B cell (primary cell): ENCODE measurements at regions not wholly inside any gene's neighbourhood (a gene's known extent, or its start where the extent isn't known, plus 50 kb on each side); places are given as distances from the start of the nearest gene placed in this dataset.

Experiments
- ATAC-seq: fragments of 200-7000 bp; cut with Tn5 transposase; one replicate; pipeline ENCODE4 v1.10.0; 2021; ENCODE audit warnings: low read depth, mild to moderate bottlenecking, moderate number of reproducible peaks, moderate library complexity
- CTCF ChIA-PET: fragments of 350-600 bp; sonication (Branson Sonifier 250); formaldehyde crosslinking; loops from one replicate; lab custom pipeline; 2021; ENCODE audit warnings: antibody characterized with exemption, inconsistent platforms; lab: Charles Lee
- POLR2A ChIA-PET: fragments of 350-600 bp; sonication (Branson Sonifier 250); formaldehyde crosslinking; loops from one replicate; lab custom pipeline; 2021; ENCODE audit warnings: antibody characterized with exemption; lab: Charles Lee
- DNase-seq: peaks from one replicate; pipeline ENCODE4 v3.0.0; 2013
- H2AFZ ChIP-seq: 2 replicates; pipeline ENCODE4 v1.6.1; 2012; ENCODE audit warnings: mild to moderate bottlenecking, low read depth, low read length; ENCODE audit not compliant: insufficient read depth, poor library complexity, severe bottlenecking
- H3K27ac ChIP-seq, 2 donors: 1 replicate in 1 of 2; 2 replicates in 1 of 2; pipeline ENCODE4 v1.5.1; 2012 to 2013; ENCODE audit warnings: low read length in 2 of 2, mild to moderate bottlenecking in 2 of 2, moderate library complexity in 1 of 2
- H3K27me3 ChIP-seq, 4 experiments: fragments of 200-600 bp in 1 of 4; sonication (generic) in 1 of 4; replicated peaks in 1 of 4; 1 replicate in 2 of 4; 2 replicates in 2 of 4; pipeline versions ENCODE4 v1.6.1 to v1.7.0; 2013 to 2016; ENCODE audit warnings: low read length in 3 of 4, mild to moderate bottlenecking in 2 of 4, mixed read lengths in 1 of 4, moderate library complexity in 1 of 4; ENCODE audit not compliant: insufficient read depth in 4 of 4, control insufficient read depth in 3 of 4; ENCODE audit errors: control extremely low read depth in 1 of 4
- H3K36me3 ChIP-seq, 2 experiments: replicated peaks in 1 of 2; 1 replicate in 1 of 2; 2 replicates in 1 of 2; pipeline versions ENCODE4 v1.6.1 to v1.7.1; 2013; ENCODE audit warnings: low read length in 1 of 2; ENCODE audit not compliant: insufficient read depth in 2 of 2, control insufficient read depth in 1 of 2; ENCODE audit errors: control extremely low read depth in 1 of 2, extremely low read depth in 1 of 2
- H3K4me1 ChIP-seq, 2 donors: fragments of 200-600 bp in 1 of 2; sonication (generic) in 1 of 2; 1 replicate in 1 of 2; 2 replicates in 1 of 2; pipeline versions ENCODE4 v1.5.1 to v1.6.1; 2013 to 2017; ENCODE audit warnings: low read length in 2 of 2; ENCODE audit not compliant: control insufficient read depth in 2 of 2, insufficient read depth in 2 of 2
- H3K4me2 ChIP-seq: replicated peaks from 2 replicates; pipeline ENCODE3; 2012; ENCODE audit warnings: mild to moderate bottlenecking, low read depth, low read length; ENCODE audit not compliant: poor library complexity, severe bottlenecking
- H3K4me3 ChIP-seq, 5 experiments: fragments of 200-600 bp in 1 of 5; sonication (generic) in 1 of 5; 1 replicate in 3 of 5; 2 replicates in 2 of 5; pipeline versions ENCODE4 v1.5.1 to v1.7.0; 2011 to 2016; ENCODE audit warnings: low read length in 4 of 5, mild to moderate bottlenecking in 4 of 5, low read depth in 2 of 5, control low read depth in 1 of 5, moderate library complexity in 1 of 5; ENCODE audit not compliant: insufficient read depth in 1 of 5; ENCODE audit errors: control extremely low read depth in 1 of 5, extremely low read depth in 1 of 5
- H3K79me2 ChIP-seq: fragments of 200-600 bp; sonication (generic); one replicate; pipeline ENCODE4 v1.6.0; 2016; ENCODE audit warnings: low read length; ENCODE audit not compliant: control insufficient read depth, insufficient read depth
- H3K9ac ChIP-seq: fragments of 200-600 bp; sonication (generic); 2 replicates; pipeline ENCODE4 v1.6.1; 2017; ENCODE audit warnings: mild to moderate bottlenecking, low read length, moderate library complexity
- H3K9me3 ChIP-seq, 3 donors: one replicate each; pipeline versions ENCODE4 v1.6.1 to v1.7.1; 2013; ENCODE audit warnings: low read length in 2 of 3; ENCODE audit not compliant: control insufficient read depth in 2 of 3, insufficient read depth in 1 of 3; ENCODE audit errors: control extremely low read depth in 1 of 3
- H4K20me1 ChIP-seq: 2 replicates; pipeline ENCODE4 v1.6.0; 2012; ENCODE audit warnings: mild to moderate bottlenecking, low read length; ENCODE audit not compliant: insufficient read depth, control insufficient read depth, poor library complexity, severe bottlenecking
- H3K27ac Mint-ChIP-seq: one replicate; pipeline ENCODE4 v1.8.0; 2021; ENCODE audit warnings: mixed read lengths
- H3K27me3 Mint-ChIP-seq: one replicate; pipeline ENCODE4 v1.8.0; 2021; ENCODE audit warnings: mixed read lengths
- H3K4me1 Mint-ChIP-seq: one replicate; pipeline ENCODE4 v1.8.0; 2021; ENCODE audit warnings: mixed read lengths
- H3K4me3 Mint-ChIP-seq: one replicate; pipeline ENCODE4 v1.8.0; 2021; ENCODE audit warnings: mixed read lengths
- H3K9me3 Mint-ChIP-seq: one replicate; pipeline ENCODE4 v1.8.0; 2022; ENCODE audit warnings: mixed read lengths; ENCODE audit not compliant: insufficient read depth
- EZH2 ChIP-seq: IDR thresholded peaks from 2 replicates; pipeline ENCODE4 v1.6.1; 2012; ENCODE audit warnings: borderline replicate concordance, low read depth, mild to moderate bottlenecking, moderate library complexity, low read length; ENCODE audit not compliant: insufficient read depth, poor library complexity, severe bottlenecking
- WGBS: methylation state at CpG from one replicate; pipeline ENCODE4 v1.1.5; 2013; ENCODE audit warnings: missing lambda C conversion rate; ENCODE audit not compliant: insufficient coverage; 5-methylcytosine and 5-hydroxymethylcytosine counted together
- intact Hi-C: fragments of 100-400 bp; cut with micrococcal nuclease; formaldehyde crosslinking; loops from one replicate; pipeline ENCODE4 v1.10.0; 2022
- TF ChIP-seq, protein P1 (sequence below): fragments of 200-600 bp; IDR thresholded peaks from one replicate; pipeline ENCODE4 v1.8.0; 2022; ENCODE audit warnings: antibody characterized with exemption, mild to moderate bottlenecking

DNA sequence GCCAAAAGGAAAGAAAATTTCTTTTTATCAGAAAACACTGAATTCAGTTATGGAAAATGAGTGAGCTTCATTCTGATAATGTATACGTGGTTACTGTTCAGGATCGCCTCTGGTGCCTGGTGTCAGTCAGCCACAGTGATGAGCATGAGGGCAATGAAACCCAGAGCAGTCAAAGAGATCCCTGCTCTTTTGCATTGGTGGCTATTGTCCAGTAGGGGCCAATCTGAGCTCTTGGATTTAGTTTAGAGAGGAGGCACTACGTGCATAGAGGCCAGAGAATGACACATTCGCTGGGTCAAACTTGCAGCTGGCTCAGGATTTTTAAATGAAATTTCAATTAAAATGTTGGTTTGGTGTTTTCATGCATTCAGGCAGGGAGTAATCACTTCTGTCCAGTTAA lies 522.9 kb downstream of the TMEM182 start:
- Histone ChIP-seq H3K79me2 (no peaks in the 10 kb centered on the region), H2AFZ (no peak overlapping the region), H3K27ac (no peak overlapping the region), H3K9ac (no peak overlapping the region), H3K27me3 (no peaks in the 10 kb centered on the region), H3K4me3 (no peak overlapping the region), H3K4me2 (no peak overlapping the region), H4K20me1 (no peaks in the 10 kb centered on the region), H3K9me3 (peaks cover 0 to 4% (median 0%) of the 10 kb centered on the region in 3 donors), H3K36me3 (no peaks in the 10 kb centered on the region), H3K4me1 (no peaks in the 10 kb centered on the region)
- ChIA-PET CTCF (no interaction called here), POLR2A (no interaction called here)
- H3K9me3 Mint-ChIP-seq, result peaks cover 4% of the 10 kb centered on the region
- WGBS, result 75% methylated on average over 4 of the region's 4 CpGs
- ATAC-seq (no peak), DNase-seq (no peak)
- intact Hi-C loops, result no loop called here
- no peaks in the 10 kb centered on the region for H3K4me1 Mint-ChIP-seq
- no peak overlapping the region for H3K4me3 Mint-ChIP-seq
- no peak overlapping the region for H3K27ac Mint-ChIP-seq
- TF ChIP-seq, protein P1, sequence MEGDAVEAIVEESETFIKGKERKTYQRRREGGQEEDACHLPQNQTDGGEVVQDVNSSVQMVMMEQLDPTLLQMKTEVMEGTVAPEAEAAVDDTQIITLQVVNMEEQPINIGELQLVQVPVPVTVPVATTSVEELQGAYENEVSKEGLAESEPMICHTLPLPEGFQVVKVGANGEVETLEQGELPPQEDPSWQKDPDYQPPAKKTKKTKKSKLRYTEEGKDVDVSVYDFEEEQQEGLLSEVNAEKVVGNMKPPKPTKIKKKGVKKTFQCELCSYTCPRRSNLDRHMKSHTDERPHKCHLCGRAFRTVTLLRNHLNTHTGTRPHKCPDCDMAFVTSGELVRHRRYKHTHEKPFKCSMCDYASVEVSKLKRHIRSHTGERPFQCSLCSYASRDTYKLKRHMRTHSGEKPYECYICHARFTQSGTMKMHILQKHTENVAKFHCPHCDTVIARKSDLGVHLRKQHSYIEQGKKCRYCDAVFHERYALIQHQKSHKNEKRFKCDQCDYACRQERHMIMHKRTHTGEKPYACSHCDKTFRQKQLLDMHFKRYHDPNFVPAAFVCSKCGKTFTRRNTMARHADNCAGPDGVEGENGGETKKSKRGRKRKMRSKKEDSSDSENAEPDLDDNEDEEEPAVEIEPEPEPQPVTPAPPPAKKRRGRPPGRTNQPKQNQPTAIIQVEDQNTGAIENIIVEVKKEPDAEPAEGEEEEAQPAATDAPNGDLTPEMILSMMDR, result no peak
- no peak for TF ChIP-seq EZH2
- H3K27me3 Mint-ChIP-seq, result no peaks in the 10 kb centered on the region

DNA sequence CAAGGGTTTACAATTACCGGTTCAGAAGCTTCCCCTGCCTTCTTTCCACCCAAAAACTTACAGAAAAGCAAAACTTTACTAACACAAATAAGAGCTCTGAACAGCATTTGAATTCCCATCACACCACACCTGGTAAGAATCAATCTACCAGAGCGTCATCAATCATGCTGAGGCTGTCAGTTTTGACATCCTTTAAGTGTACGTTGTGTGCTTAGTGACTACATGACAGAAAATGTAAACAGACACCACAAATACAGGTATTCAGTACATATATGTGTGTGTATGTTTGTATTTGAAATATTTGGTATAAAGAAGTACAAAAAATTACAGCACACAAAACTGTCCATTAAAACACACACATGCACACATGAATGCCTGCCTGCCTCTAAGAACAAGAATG lies 523.5 kb downstream of the TMEM182 start:
- Mint-ChIP-seq H3K4me1 (no peaks in the 10 kb centered on the region), H3K27ac (no peak overlapping the region), H3K27me3 (no peaks in the 10 kb centered on the region), H3K4me3 (no peak overlapping the region), H3K9me3 (peaks cover under 1% of the 10 kb centered on the region)
- TF ChIP-seq EZH2, result no peak
- TF ChIP-seq, protein P1, result no peak
- H4K20me1 ChIP-seq, result no peaks in the 10 kb centered on the region
- CTCF ChIA-PET, result no interaction called here
- DNase-seq (no peak), ATAC-seq (no peak)
- H3K9ac ChIP-seq, result no peak overlapping the region
- peaks cover 0 to 4% (median 0%) of the 10 kb centered on the region in 3 donors for H3K9me3 ChIP-seq
- intact Hi-C loops, result no loop called here
- no peak overlapping the region for H3K4me2 ChIP-seq
- H2AFZ ChIP-seq, result no peak overlapping the region
- POLR2A ChIA-PET, result no interaction called here
- no CpG with 5 or more reads among the region's 3 CpGs for WGBS
- no peaks in the 10 kb centered on the region for H3K36me3 ChIP-seq
- no peaks in the 10 kb centered on the region for H3K27me3 ChIP-seq
- no peak overlapping the region for H3K4me3 ChIP-seq
- H3K4me1 ChIP-seq, result no peaks in the 10 kb centered on the region
- no peaks in the 10 kb centered on the region for H3K79me2 ChIP-seq
- no peak overlapping the region for H3K27ac ChIP-seq
